GM10266 (cell line): ENCODE measurements at regions not wholly inside any gene's neighbourhood (a gene's known extent, or its start where the extent isn't known, plus 50 kb on each side); places are given as distances from the start of the nearest gene placed in this dataset.

ENCODE experiments used
- DNase-seq: peaks from one replicate; pipeline ENCODE4 v3.0.0; 2012; ENCODE audit errors: extremely low spot score
- CTCF ChIP-seq: IDR thresholded peaks from 2 replicates; pipeline ENCODE4 v1.5.1; 2012; ENCODE audit warnings: mild to moderate bottlenecking, low read depth; ENCODE audit not compliant: control insufficient read depth, insufficient read depth; ENCODE audit errors: missing control alignments

DNA sequence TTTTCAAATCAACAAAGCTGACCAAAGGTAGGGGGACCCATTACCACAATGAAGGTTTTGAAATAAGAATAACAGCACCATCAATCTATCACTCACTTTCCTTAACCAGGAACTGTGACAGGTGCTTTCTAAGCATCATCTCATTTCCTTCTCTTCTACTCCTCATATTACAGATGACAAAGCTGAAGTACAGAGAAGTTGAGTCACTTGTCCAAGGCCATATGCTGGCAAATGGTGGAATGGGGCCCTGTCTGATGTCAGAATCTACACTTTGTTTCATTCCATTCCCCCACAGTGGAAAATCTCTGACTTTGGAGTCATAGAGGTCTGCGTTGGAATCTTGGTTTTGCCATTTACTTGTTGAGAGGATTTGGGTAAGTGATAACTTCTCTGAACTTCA is 222.5 kb upstream of the LRFN2 start:
- DNase-seq, result no peak
- TF ChIP-seq CTCF, result no peak

DNA sequence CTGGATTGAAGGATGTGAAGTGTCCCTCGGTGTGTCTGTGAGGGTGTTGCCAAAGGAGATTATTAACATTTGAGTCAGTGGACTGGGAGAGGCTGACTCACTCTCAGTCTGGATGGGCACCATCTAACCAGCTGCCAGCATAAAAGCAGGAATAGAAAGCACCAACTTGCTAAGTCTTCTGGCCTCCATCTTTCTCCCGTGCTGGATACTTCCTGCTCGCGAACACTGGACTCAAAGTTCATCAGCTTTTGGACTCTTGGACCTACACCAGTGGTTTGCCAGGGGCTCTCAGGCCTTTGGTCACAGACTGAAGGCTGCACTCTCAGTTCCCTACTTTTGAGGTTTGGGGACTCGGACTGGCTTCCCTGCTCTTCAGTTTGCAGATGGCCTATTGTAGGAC is 220.3 kb upstream of the LRFN2 start:
- DNase-seq, result no peak
- no peak for TF ChIP-seq CTCF

GRCh38 chr6:40806256-40806864 is 219.2 kb upstream of the LRFN2 start:
- DNase-seq, result no peak
- no peak for TF ChIP-seq CTCF

GRCh38 chr6:40805336-40805735 is 218.2 kb upstream of the LRFN2 start:
- no peak for DNase-seq
- no peak for TF ChIP-seq CTCF

- peak; percentile 10 for TF ChIP-seq CTCF
- DNase-seq, result no peak
These were observed 217.7 kb upstream of the LRFN2 start for GRCh38 chr6:40804905-40805304.

DNA sequence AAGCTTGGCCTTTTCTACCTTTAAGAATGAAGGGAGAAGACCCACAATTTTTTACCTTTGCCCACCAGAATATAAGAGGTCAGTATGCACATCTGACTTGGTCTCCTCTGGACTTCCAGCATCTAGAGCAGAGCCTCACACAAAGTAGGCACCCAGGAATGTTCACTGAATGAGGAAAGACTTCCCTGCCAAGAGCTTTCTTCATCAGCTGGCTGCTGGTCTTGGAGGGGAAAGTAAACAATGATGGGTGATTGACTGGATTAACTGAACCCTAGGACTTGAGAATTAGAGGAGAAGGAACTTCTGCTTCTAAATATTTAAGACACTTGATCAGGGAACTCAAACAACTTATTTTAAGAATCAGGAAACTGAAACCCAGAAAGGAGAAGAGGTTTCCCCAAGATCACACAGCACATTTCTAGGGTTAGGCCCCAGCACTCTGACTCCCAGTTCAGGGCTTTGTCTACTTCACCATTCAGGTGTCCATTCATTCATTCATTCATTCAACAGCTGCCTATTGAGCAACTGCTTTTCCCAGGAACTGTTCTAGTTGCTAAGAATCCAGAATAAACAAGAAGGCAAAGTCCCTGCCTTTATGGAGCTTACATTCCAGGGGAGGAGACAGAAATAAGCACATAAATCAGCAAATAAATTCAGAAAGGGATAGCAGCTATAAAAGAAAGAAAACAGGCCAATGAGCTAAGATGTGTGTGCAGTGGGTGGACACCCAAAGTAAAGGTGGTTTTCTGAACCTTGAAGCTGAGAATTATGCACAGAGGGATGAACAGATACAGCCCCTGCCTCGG is 216.9 kb upstream of the LRFN2 start:
- TF ChIP-seq CTCF, result no peak
- DNase-seq, result no peak

GRCh38 chr6:40802481-40802880 is 215.3 kb upstream of the LRFN2 start:
- DNase-seq, result no peak
- TF ChIP-seq CTCF, result no peak
